IPS-18a (cell line): ENCODE measurements at regions not wholly inside any gene's neighbourhood (a gene's known extent, or its start where the extent isn't known, plus 50 kb on each side); places are given as distances from the start of the nearest gene placed in this dataset.

Experiments used
- H3K27ac ChIP-seq: one replicate; pipeline ENCODE4 v1.5.1; 2013; ENCODE audit warnings: low read length
- H3K27me3 ChIP-seq: one replicate; pipeline ENCODE4 v1.6.1; 2013; ENCODE audit warnings: mild to moderate bottlenecking, low read length; ENCODE audit not compliant: control insufficient read depth, insufficient read depth
- H3K36me3 ChIP-seq: one replicate; pipeline ENCODE4 v1.6.1; 2013; ENCODE audit warnings: low read depth, low read length; ENCODE audit not compliant: control insufficient read depth
- H3K4me1 ChIP-seq: one replicate; pipeline ENCODE4 v1.6.1; 2013; ENCODE audit warnings: low read depth, low read length; ENCODE audit not compliant: control insufficient read depth
- H3K4me3 ChIP-seq: one replicate; pipeline ENCODE4 v1.5.1; 2013; ENCODE audit warnings: low read length
- H3K9ac ChIP-seq: one replicate; pipeline ENCODE4 v1.6.1; 2013; ENCODE audit warnings: mild to moderate bottlenecking, low read length, moderate library complexity
- H3K9me3 ChIP-seq: one replicate; pipeline ENCODE4 v1.6.1; 2013; ENCODE audit warnings: low read depth, low read length; ENCODE audit not compliant: control insufficient read depth

DNA sequence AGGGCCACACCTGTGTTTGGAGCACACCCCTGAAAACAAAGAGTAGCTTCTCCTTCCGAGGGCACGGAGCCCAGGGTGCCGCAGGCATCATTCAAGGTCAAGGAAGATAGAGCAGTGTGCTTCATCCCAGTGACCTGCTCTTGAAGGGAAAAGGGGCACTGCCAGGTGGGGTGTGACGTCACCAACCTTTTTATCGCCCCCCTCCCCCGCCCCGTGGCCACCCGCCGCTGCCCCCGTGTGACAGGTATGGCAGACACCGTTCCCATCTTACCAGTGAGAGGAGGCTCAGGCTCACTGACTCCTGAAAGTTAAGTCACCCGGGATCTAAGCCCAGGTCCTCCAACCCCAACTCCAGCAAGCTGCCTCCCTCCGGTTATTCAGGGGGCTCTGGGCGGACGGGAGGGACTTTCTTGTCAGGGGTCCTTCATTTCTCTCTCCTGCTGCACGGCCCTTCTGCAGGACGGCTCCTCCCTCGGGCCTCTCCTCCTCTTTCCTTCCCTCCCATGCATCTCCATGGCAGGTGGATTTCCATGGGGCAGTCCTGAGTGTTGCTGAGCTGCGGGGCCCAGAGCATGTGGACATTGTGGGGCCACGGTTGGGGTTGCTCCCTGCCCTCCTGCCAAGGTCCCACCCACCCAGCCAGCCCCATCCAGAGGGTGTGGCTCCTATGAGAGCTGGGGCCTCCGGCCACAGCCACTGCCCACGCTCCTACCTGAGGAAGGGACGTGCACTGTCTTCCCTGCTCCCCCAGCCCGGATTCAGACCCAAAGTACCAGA lies 114.1 kb upstream of the HDAC4 start:
- no peak overlapping the region for H3K27ac ChIP-seq

DNA sequence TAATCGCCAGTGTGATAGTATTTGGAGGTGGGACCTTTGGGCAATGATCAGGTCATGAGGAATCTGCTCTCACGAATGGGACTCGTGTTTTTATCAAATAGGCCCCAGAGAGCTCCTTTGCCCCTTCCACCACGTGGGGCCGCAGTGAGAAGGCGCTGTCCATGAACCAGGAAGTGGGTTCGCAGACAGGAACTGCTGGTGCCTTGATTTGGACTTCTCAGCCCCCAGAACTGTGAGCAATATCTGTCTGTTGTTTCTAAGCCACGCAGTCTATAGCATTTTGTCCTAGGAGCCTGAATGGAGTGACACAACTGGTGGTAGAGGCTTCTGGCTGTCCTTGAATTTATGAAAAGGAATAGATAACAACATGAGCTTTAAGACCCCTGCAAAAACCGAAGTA lies 111.2 kb upstream of the HDAC4 start:
- H3K27ac ChIP-seq, result no peak overlapping the region
- no peak overlapping the region for H3K4me3 ChIP-seq
- H3K4me1 ChIP-seq, result no peaks in the 10 kb centered on the region
- no peaks in the 10 kb centered on the region for H3K9me3 ChIP-seq
- no peaks in the 10 kb centered on the region for H3K36me3 ChIP-seq
- no peak overlapping the region for H3K9ac ChIP-seq
- H3K27me3 ChIP-seq, result no peaks in the 10 kb centered on the region

More for the DNA sequence above, 114.1 kb upstream of the HDAC4 start:
- H3K9me3 ChIP-seq, result no peaks in the 10 kb centered on the region
- no peaks in the 10 kb centered on the region for H3K36me3 ChIP-seq
- H3K9ac ChIP-seq, result no peak overlapping the region
- peaks cover 3% of the 10 kb centered on the region for H3K4me1 ChIP-seq
- H3K4me3 ChIP-seq, result no peak overlapping the region
- H3K27me3 ChIP-seq, result no peaks in the 10 kb centered on the region

DNA sequence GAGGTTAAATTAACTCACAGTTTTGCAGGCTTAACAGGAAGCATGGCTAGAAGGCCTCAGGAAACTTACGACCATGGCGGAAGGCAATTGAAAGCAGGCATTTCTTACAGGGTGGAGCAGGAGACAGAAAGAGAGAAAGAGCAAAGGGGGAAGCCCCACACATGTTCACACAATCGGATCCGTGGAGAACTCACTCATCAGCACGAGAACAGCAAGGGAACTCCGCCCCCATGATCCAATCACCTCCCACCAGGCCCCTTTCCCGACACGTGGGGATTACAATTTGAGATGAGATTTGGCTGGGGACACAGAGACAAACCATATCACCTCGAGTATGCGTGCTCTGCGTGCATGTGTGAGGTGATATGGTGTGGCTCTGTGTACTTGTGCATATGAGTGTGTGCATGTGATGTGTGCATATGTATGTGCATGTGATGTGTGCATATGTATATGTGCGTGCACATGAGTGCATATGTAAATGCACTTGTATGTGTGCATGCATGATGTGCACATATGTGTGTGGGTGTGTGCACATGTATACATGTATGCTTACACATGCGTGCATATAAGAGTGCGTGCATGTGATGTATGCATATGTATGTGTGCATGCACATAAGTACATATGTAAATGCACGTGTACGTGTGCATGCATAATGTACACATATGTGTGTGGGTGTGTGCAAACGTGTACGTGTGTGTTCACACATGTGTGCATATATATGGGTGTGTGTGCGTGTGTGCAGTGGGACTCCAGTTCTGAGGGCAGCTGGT lies 108.7 kb upstream of the HDAC4 start:
- H3K9ac ChIP-seq, result no peak overlapping the region
- H3K36me3 ChIP-seq, result no peaks in the 10 kb centered on the region
- no peak overlapping the region for H3K27ac ChIP-seq
- H3K27me3 ChIP-seq, result no peaks in the 10 kb centered on the region
- no peaks in the 10 kb centered on the region for H3K9me3 ChIP-seq
- no peaks in the 10 kb centered on the region for H3K4me1 ChIP-seq
- H3K4me3 ChIP-seq, result no peak overlapping the region

DNA sequence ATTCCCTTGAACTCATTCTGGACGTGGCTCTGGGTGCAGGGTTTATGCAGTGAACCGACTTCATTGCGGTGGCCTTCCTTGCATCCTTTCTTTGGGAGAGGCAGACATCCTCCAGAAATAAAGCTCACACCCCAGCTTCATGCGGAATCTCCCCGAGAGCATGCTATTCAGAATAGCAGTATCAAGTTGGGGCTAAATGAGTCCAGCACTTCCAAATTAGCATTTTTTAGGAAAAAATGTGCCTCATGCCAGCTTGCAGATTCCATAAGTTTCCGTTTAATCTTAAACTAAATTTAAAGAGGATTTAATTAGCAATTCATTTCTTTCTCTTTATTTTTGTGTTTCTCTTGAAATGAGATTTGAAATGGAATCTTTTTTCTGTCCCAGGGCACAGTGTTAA lies 107.4 kb upstream of the HDAC4 start:
- Histone ChIP-seq H3K27me3 (no peaks in the 10 kb centered on the region), H3K9ac (no peak overlapping the region), H3K36me3 (no peaks in the 10 kb centered on the region), H3K27ac (no peak overlapping the region), H3K4me1 (no peaks in the 10 kb centered on the region), H3K9me3 (no peaks in the 10 kb centered on the region), H3K4me3 (no peak overlapping the region)

DNA sequence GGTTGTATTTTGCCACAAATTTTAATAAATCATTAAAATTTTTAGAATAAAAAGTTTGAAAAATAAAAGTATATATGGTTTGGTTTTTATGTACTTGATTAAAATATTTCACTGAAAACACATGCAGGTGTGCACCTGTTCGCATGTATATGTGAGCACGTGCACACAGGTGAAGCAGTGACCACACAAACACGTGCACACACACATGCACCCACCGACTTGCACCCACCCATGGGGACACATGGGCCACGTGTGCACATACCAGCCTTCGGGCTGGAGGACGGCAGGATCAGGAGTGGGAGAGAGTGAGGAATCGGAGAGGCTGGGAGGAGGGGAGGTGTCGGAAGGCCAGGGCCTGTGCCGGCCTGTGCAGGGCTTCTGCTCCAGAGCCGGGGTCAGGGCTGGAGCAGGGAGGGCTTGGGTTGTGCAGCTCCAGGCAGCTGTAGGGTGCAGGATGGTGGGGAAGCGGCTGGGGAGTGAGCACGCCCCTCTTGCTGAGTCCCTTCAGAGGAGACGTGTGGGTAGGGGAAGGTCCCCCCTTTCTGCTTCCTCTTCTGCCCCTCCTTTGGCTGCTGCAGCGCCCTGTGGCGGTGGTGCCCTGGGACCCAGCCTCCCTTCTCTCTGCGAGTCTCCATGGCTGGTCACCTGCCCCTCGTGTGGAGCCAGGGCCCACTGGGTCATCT lies 106.9 kb upstream of the HDAC4 start:
- Histone ChIP-seq H3K9ac (no peak overlapping the region), H3K9me3 (no peaks in the 10 kb centered on the region), H3K4me3 (no peak overlapping the region), H3K27ac (no peak overlapping the region), H3K27me3 (no peaks in the 10 kb centered on the region), H3K4me1 (no peaks in the 10 kb centered on the region), H3K36me3 (no peaks in the 10 kb centered on the region)

DNA sequence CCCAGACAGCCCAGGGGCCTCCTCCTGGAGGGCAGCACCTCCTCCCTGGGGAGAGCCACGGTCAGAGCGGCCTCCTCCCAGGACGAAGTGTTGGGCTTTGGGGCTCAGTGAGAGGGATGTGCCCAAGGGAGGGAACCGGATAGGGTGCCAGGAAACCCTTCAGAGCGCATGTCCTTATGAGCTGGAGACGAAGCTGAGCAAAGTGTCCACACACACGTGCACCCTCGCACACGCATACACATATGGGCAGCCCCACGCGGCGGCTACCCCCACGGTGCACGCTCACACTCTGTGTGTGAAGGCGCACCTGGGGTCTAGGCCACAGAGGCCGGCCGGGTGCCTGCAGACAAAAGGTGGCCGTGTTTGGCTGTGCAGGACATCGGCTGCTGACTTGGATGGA lies 106.1 kb upstream of the HDAC4 start:
- Histone ChIP-seq H3K9me3 (no peaks in the 10 kb centered on the region), H3K9ac (no peak overlapping the region), H3K27ac (no peak overlapping the region), H3K4me1 (no peaks in the 10 kb centered on the region), H3K4me3 (no peak overlapping the region), H3K36me3 (no peaks in the 10 kb centered on the region), H3K27me3 (no peaks in the 10 kb centered on the region)

DNA sequence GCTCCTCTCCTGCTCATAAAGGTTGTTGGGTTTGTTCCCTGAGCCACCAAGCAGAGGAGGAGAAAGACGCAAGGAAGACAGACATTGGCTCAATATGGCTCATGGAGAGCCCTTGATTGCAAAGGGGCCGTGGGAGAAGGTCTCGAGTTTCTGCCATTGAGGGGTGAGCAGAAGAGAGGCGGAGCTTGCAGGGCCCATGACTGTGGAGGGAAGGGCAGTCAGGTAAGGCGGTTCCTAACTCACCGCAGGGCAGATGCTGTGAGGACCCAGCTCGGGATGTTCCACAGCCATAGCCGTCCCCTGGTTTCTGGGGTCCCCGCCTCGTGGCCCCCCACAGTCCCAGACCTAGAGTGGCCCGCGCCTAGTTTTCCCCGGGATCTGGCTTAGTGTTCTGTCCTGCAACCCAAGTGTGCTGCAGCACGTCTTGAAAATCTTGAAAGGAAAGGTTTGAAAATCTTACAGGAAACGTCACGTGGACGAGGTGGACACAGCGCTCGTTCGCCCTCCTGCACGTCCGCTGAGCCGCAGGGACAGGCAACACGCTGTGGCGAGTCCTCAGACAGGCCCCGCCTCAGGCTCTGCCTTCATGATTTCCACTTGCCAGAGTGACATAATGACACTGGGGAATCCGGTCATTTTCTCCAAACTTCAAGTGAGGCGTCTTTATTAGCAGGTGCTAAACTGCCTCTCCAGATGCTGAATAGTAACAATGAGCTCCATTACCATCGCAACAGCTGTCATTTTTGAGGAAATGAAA lies 105.5 kb upstream of the HDAC4 start:
- Histone ChIP-seq H3K9me3 (no peaks in the 10 kb centered on the region), H3K27me3 (no peaks in the 10 kb centered on the region), H3K4me1 (no peaks in the 10 kb centered on the region), H3K36me3 (no peaks in the 10 kb centered on the region), H3K27ac (no peak overlapping the region), H3K4me3 (no peak overlapping the region), H3K9ac (no peak overlapping the region)

DNA sequence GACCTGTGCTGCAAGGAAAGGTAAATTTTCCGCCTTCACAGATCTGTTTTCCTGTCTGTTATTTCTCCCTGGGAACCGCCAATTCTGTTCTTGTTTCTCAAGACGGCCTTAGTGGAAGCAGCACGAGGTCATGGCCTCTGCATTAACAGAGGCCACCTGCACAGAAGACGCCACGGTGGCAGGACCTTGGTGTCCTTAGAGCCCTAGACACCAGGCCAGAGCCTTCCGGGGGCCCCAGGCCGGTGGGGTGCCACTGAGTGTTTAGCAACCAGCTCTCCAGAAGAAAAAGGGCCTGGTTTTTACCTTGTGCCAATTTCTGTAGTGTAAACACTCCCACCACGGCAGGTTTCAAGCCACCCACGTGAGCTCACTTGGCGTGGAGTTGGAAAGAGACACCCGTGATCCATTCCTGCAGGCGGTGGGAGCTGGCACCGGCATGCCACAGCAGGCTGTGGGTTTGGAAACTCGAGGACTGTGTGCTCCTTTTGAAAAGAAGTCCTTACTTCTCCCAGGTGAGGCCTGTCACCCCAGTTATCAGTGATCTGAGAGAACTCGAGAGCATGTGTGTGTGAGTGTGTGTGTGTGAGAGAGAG lies 103.9 kb upstream of the HDAC4 start:
- no peak overlapping the region for H3K9ac ChIP-seq
- H3K4me3 ChIP-seq, result no peak overlapping the region
- no peak overlapping the region for H3K27ac ChIP-seq
- no peaks in the 10 kb centered on the region for H3K27me3 ChIP-seq
- no peaks in the 10 kb centered on the region for H3K9me3 ChIP-seq
- H3K4me1 ChIP-seq, result no peaks in the 10 kb centered on the region
- no peaks in the 10 kb centered on the region for H3K36me3 ChIP-seq

DNA sequence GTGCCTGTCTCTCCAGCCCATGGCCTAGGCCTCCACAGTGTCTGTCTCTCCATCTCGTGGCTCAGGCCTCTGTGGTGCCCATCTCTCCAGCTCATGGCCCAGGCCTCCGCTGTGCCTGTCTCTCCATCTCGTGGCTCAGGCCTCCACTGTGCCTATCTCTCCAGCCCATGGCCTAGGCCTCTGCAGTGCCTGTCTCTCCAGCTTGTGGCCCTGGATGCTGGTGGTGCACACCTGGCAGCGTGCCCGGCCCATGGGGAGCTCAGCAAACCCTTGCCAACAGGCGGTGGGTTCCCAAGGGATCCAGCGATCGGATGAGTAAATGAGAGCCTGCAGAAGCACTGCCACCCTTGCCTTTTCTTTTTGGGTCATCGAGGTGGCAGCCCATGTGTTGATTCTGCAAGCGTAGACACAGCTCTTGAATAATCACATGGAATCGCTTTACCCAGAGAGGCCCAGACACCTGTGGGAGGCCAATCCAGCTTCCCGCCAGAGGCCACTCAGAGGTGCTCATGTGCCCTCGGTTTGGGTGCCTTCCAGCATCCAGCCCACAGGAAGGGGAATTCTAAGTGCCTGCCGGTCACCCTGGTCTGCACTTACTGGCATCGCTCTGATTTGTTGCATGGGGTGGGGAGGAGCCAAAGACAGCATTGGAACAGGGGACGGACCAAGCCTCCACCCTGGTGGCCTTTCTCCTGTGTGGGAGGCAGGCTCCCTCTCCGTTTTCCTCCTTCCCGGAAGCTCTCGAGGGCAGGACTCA lies 101.8 kb upstream of the HDAC4 start:
- Histone ChIP-seq H3K4me3 (no peak overlapping the region), H3K9ac (no peak overlapping the region), H3K27ac (no peak overlapping the region), H3K36me3 (no peaks in the 10 kb centered on the region), H3K27me3 (no peaks in the 10 kb centered on the region), H3K4me1 (no peaks in the 10 kb centered on the region), H3K9me3 (no peaks in the 10 kb centered on the region)

DNA sequence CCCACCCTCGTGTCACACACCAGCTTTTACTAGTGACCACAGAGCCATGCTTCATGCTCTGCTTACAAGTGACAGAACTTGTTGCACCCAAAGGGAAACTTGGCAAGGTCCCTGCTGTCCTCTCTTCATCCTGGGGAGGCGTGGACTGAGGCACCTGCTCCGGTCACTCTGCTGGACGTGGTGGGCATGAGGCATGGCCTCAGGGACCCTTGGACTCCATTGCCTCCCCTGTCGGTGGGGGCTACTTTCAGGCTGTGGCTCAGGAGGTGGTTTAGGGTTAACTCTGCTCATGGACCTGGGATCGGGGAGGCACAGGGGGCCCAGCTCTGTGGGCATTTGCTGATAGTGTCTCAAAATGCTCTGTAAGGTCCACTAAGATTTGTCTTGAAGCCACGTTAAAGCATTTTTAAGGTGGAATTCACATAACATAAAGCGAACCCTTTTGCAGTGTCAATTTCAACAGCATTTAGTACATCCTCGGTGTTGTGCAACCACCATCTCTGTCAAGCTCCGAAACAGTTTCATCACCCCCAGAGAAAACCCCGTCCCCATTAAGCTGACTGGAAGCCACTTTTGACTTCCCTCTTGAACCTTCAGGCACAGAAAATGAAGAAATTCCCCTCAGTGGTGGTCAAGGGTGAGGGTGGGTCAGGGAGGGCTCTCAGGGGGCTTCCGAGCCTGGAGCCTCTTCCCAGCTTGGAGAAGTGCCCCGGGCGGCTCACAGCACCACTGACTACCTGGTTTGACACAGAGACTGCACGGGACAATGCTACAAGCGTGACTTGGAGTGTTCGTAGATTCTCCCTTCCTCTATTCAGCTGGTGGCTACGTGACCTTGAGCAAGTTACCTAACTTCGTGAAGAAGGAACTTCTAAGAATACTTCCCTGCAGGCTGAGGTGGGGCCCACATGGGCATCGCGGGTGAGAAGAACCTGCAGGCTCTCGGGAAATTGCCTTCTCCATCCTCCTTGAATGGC lies 100.0 kb upstream of the HDAC4 start:
- Histone ChIP-seq H3K9ac (no peak overlapping the region), H3K4me1 (no peaks in the 10 kb centered on the region), H3K27me3 (no peaks in the 10 kb centered on the region), H3K9me3 (no peaks in the 10 kb centered on the region), H3K36me3 (no peaks in the 10 kb centered on the region), H3K27ac (no peak overlapping the region), H3K4me3 (no peak overlapping the region)
